GM21825 (cell line): ENCODE measurements at regions not wholly inside any gene's neighbourhood (a gene's known extent, or its start where the extent isn't known, plus 50 kb on each side); places are given as distances from the start of the nearest gene placed in this dataset.
A peak's percentile ranks its signal among the peaks of the same experiment; 100 is the strongest.

Source experiments
- ATAC-seq: cut with Tn5 transposase; IDR thresholded peaks from one replicate; pipeline ENCODE4 v1.9.1; 2021; ENCODE audit warnings: mild to moderate bottlenecking, moderate library complexity; ENCODE audit not compliant: unreplicated experiment

- ATAC-seq: no peak
These were observed 156.9 kb downstream of the USP12 start for GRCh38 chr13:27014406-27015359.

- ATAC-seq: no peak
These were observed 159.0 kb downstream of the USP12 start for GRCh38 chr13:27012482-27013197.

GRCh38 chr13:27011661-27012060 lies 159.9 kb downstream of the USP12 start:
- ATAC-seq: no peak

- ATAC-seq: no peak
These were observed 162.9 kb downstream of the USP12 start for GRCh38 chr13:27008733-27009132.

GRCh38 chr13:27007166-27007565 lies 164.4 kb downstream of the USP12 start:
- no peak for ATAC-seq

- no peak for ATAC-seq
These were observed 165.0 kb downstream of the USP12 start for GRCh38 chr13:27006519-27007161.

- no peak for ATAC-seq
These were observed 165.6 kb downstream of the USP12 start for GRCh38 chr13:27005976-27006518.

- no peak for ATAC-seq
These were observed 166.1 kb downstream of the USP12 start for GRCh38 chr13:27005556-27005955.

- no peak for ATAC-seq
These were observed 166.7 kb downstream of the USP12 start for GRCh38 chr13:27004866-27005265.

GRCh38 chr13:27004326-27004725 lies 167.3 kb downstream of the USP12 start:
- no peak for ATAC-seq

- ATAC-seq: no peak
These were observed 169.9 kb downstream of the USP12 start for GRCh38 chr13:27001705-27002104.

GRCh38 chr13:27000686-27001085 lies 170.9 kb downstream of the USP12 start:
- no peak for ATAC-seq

GRCh38 chr13:26999499-26999898 lies 172.1 kb downstream of the USP12 start:
- no peak for ATAC-seq

GRCh38 chr13:26998292-26998691 lies 173.3 kb downstream of the USP12 start:
- no peak for ATAC-seq

GRCh38 chr13:26996965-26997752 lies 174.5 kb downstream of the USP12 start:
- peak; percentile 90 for ATAC-seq

- ATAC-seq: no peak
These were observed 176.5 kb downstream of the USP12 start for GRCh38 chr13:26995159-26995558.

GRCh38 chr13:26993780-26994179 lies 177.8 kb downstream of the USP12 start:
- no peak for ATAC-seq

GRCh38 chr13:26992951-26993719 lies 178.5 kb downstream of the USP12 start:
- ATAC-seq: no peak

GRCh38 chr13:26991508-26992181 lies 180.0 kb downstream of the USP12 start:
- ATAC-seq: no peak
